ENCODE measurements at regions not wholly inside any gene's neighbourhood (a gene's known extent, or its start where the extent isn't known, plus 50 kb on each side); places are given as distances from the start of the nearest gene placed in this dataset.

- TF ChIP-seq RFX5 (IDR thresholded peaks at IDR 0.05; ENCODE audit: low read depth, low read length) (no peak), SKIL (IDR thresholded peaks at IDR 0.05; ENCODE audit: low read depth, poor library complexity, severe bottlenecking) (peak; percentile 36), PKNOX1 (IDR thresholded peaks at IDR 0.05) (peak; percentile 54; the same call in 1 of the 2 replicates), ZNF24 (IDR thresholded peaks at IDR 0.05) (0 out of 2 replicates have a peak, but pooled peaks have one; percentile 8), SUPT20H (IDR thresholded peaks at IDR 0.05; ENCODE audit: borderline replicate concordance, control insufficient read depth, low read depth, low read length) (no peak), GATAD2B (conservative IDR thresholded peaks at IDR 0.05; ENCODE audit: low read depth) (0 out of 2 replicates have a peak, but pooled peaks have one; percentile 70), MAX (IDR thresholded peaks at IDR 0.05; ENCODE audit: low read depth, low read length) (no peak), MEF2B (IDR thresholded peaks at IDR 0.05; ENCODE audit: partially characterized antibody, poor library complexity, severe bottlenecking) (peak; percentile 98), FOXM1 (IDR thresholded peaks at IDR 0.05; ENCODE audit: low read depth, low read length) (0 out of 2 replicates have a peak, but pooled peaks have one; percentile 14), RB1 (IDR thresholded peaks at IDR 0.05; ENCODE audit: borderline replicate concordance) (peak; percentile 58; the same call in 1 of the 2 replicates), CBFB (IDR thresholded peaks at IDR 0.05; ENCODE audit: low read depth) (0 out of 2 replicates have a peak, but pooled peaks have one; percentile 37), ASH2L (IDR thresholded peaks at IDR 0.05; ENCODE audit: borderline replicate concordance, low read depth) (no peak), RELA (IDR thresholded peaks at IDR 0.05; ENCODE audit: borderline replicate concordance, partially characterized antibody) (no peak), ATF7 (IDR thresholded peaks at IDR 0.05; ENCODE audit: low read depth) (peak; percentile 76), HDGF (IDR thresholded peaks at IDR 0.05) (no peak), ZZZ3 (IDR thresholded peaks at IDR 0.05; ENCODE audit: control insufficient read depth, insufficient read length, low read depth) (no peak), BMI1 (IDR thresholded peaks at IDR 0.05; ENCODE audit: borderline replicate concordance) (0 out of 2 replicates have a peak, but pooled peaks have one; percentile 8)
These were observed 94.4 kb upstream of the CLCN4 start (continued) for GRCh38 chrX:10062352-10062751.

Measured in GM12878 (cell line).